H9 (cell line): ENCODE measurements at regions not wholly inside any gene's neighbourhood (a gene's known extent, or its start where the extent isn't known, plus 50 kb on each side); places are given as distances from the start of the nearest gene placed in this dataset.

Source experiments
- DNase-seq: peaks from one replicate; pipeline ENCODE4 v3.0.0-alpha.2; 2017
- H2AFZ ChIP-seq: one replicate; pipeline ENCODE4 v1.6.1; 2013; ENCODE audit warnings: mild to moderate bottlenecking, low read length, control low read depth, moderate library complexity
- H2AK5ac ChIP-seq: 2 replicates; pipeline ENCODE4 v1.6.1; 2013; ENCODE audit warnings: low read length, control low read depth, mixed read lengths; ENCODE audit not compliant: insufficient read length
- H2BK120ac ChIP-seq: one replicate; pipeline ENCODE4 v1.6.1; 2013; ENCODE audit warnings: low read depth, mild to moderate bottlenecking, low read length, control low read depth, inconsistent platforms; ENCODE audit not compliant: poor library complexity, severe bottlenecking
- H2BK12ac ChIP-seq: 2 replicates; pipeline ENCODE4 v1.6.1; 2013; ENCODE audit warnings: low read length, control low read depth, mixed read lengths, low read depth; ENCODE audit not compliant: insufficient read length
- H2BK15ac ChIP-seq: 2 replicates; pipeline ENCODE4 v1.6.1; 2013; ENCODE audit warnings: low read depth, low read length, control low read depth
- H2BK20ac ChIP-seq: one replicate; pipeline ENCODE4 v1.6.1; 2013; ENCODE audit warnings: low read depth, mild to moderate bottlenecking, low read length, control low read depth, inconsistent platforms; ENCODE audit not compliant: poor library complexity, severe bottlenecking
- H2BK5ac ChIP-seq: 2 replicates; pipeline ENCODE4 v1.6.1; 2013; ENCODE audit warnings: low read length, control low read depth, mixed read lengths; ENCODE audit not compliant: insufficient read length
- H3K14ac ChIP-seq: 2 replicates; pipeline ENCODE4 v1.6.1; 2013; ENCODE audit warnings: low read length, control low read depth; ENCODE audit not compliant: insufficient read depth
- H3K18ac ChIP-seq: 2 replicates; pipeline ENCODE4 v1.6.1; 2013; ENCODE audit warnings: low read depth, mild to moderate bottlenecking, mixed read lengths, low read length, control low read depth; ENCODE audit not compliant: insufficient read length
- H3K23ac ChIP-seq: 2 replicates; pipeline ENCODE4 v1.6.1; 2013; ENCODE audit warnings: low read length, control low read depth, mixed read lengths, low read depth; ENCODE audit not compliant: insufficient read length
- H3K23me2 ChIP-seq: 2 replicates; pipeline ENCODE4 v1.6.1; 2013; ENCODE audit warnings: low read depth, mild to moderate bottlenecking, mixed read lengths, low read length, control low read depth; ENCODE audit not compliant: insufficient read length, poor library complexity, severe bottlenecking
- H3K27ac ChIP-seq: 2 replicates; pipeline ENCODE4 v1.5.1; 2013; ENCODE audit warnings: low read length, control low read depth, mixed read lengths, low read depth; ENCODE audit not compliant: insufficient read length
- H3K27me3 ChIP-seq: 2 replicates; pipeline ENCODE4 v1.6.1; 2013; ENCODE audit warnings: low read length, control low read depth, inconsistent platforms; ENCODE audit not compliant: insufficient read depth
- H3K4ac ChIP-seq: 2 replicates; pipeline ENCODE4 v1.6.1; 2013; ENCODE audit warnings: low read depth, mild to moderate bottlenecking, control low read depth, inconsistent platforms, low read length, moderate library complexity
- H3K4me1 ChIP-seq: 2 replicates; pipeline ENCODE4 v1.6.1; 2013; ENCODE audit warnings: low read length, control low read depth, inconsistent platforms; ENCODE audit not compliant: insufficient read depth
- H3K4me2 ChIP-seq: 2 replicates; pipeline ENCODE4 v1.6.1; 2013; ENCODE audit warnings: low read length, control low read depth, mixed read lengths; ENCODE audit not compliant: insufficient read length, insufficient read depth
- H3K56ac ChIP-seq: 2 replicates; pipeline ENCODE4 v1.6.1; 2013; ENCODE audit warnings: low read depth, mild to moderate bottlenecking, mixed read lengths, low read length, control low read depth; ENCODE audit not compliant: insufficient read length
- H3K79me1 ChIP-seq: 2 replicates; pipeline ENCODE4 v1.6.1; 2013; ENCODE audit warnings: low read depth, mild to moderate bottlenecking, moderate library complexity, low read length, control low read depth, inconsistent platforms; ENCODE audit not compliant: insufficient read depth, poor library complexity, severe bottlenecking
- H3K79me2 ChIP-seq: 2 replicates; pipeline ENCODE4 v1.6.1; 2013; ENCODE audit warnings: low read length, control low read depth, inconsistent platforms; ENCODE audit not compliant: insufficient read depth
- H3K9ac ChIP-seq: 2 replicates; pipeline ENCODE4 v1.6.1; 2013; ENCODE audit warnings: low read length, control low read depth, mixed read lengths; ENCODE audit not compliant: insufficient read length; ENCODE audit errors: extremely low read depth
- H3K9me3 ChIP-seq: one replicate; pipeline ENCODE4 v1.6.1; 2013; ENCODE audit warnings: low read depth, low read length, inconsistent platforms; ENCODE audit not compliant: control insufficient read depth
- H3T11ph ChIP-seq: one replicate; pipeline ENCODE4 v1.6.1; 2013; ENCODE audit warnings: mild to moderate bottlenecking, low read length, control low read depth, inconsistent platforms
- H4K20me1 ChIP-seq: one replicate; pipeline ENCODE4 v1.6.1; 2013; ENCODE audit not compliant: control insufficient read depth, insufficient read length, insufficient read depth
- H4K5ac ChIP-seq: 2 replicates; pipeline ENCODE4 v1.6.1; 2013; ENCODE audit warnings: low read depth, mild to moderate bottlenecking, mixed read lengths, low read length, control low read depth; ENCODE audit not compliant: insufficient read length
- H4K8ac ChIP-seq: replicated peaks from 2 replicates; pipeline ENCODE4 v1.6.1; 2013; ENCODE audit warnings: low read length, control low read depth, mixed read lengths, low read depth; ENCODE audit not compliant: insufficient read length
- H4K91ac ChIP-seq: 2 replicates; pipeline ENCODE4 v1.6.1; 2013; ENCODE audit warnings: low read depth, mild to moderate bottlenecking, moderate library complexity, mixed read lengths, low read length, control low read depth; ENCODE audit not compliant: insufficient read length
- H3K27ac Mint-ChIP-seq, 3 experiments: 2 replicates in 2 of 3; 3 replicates in 1 of 3; pipeline ENCODE4 v1.8.0; 2020 to 2021; ENCODE audit warnings: mixed read lengths in 3 of 3, mild to moderate bottlenecking in 1 of 3, moderate library complexity in 1 of 3
- H3K27me3 Mint-ChIP-seq: 2 replicates; pipeline ENCODE4 v1.8.0; 2021; ENCODE audit warnings: low read depth, mild to moderate bottlenecking, moderate library complexity, mixed read lengths
- H3K36me3 Mint-ChIP-seq, 3 experiments: 2 replicates in 2 of 3; 3 replicates in 1 of 3; pipeline ENCODE4 v1.8.0; 2020 to 2021; ENCODE audit warnings: low read depth in 3 of 3, mixed read lengths in 3 of 3; ENCODE audit not compliant: insufficient read depth in 1 of 3
- H3K4me1 Mint-ChIP-seq, 2 experiments: 2 replicates each; pipeline ENCODE4 v1.8.0; 2020; ENCODE audit warnings: mixed read lengths in 2 of 2
- H3K4me3 Mint-ChIP-seq, 2 experiments: 2 replicates in 1 of 2; 3 replicates in 1 of 2; pipeline ENCODE4 v1.8.0; 2020 to 2021; ENCODE audit warnings: mild to moderate bottlenecking in 2 of 2, mixed read lengths in 2 of 2, moderate library complexity in 1 of 2
- H3K9me3 Mint-ChIP-seq, 2 experiments: 2 replicates in 1 of 2; 3 replicates in 1 of 2; pipeline ENCODE4 v1.8.0; 2020; ENCODE audit warnings: mild to moderate bottlenecking in 2 of 2, mixed read lengths in 2 of 2, moderate library complexity in 1 of 2
- WGBS: extraction: QIAGEN DNeasy Blood & Tissue Kit; methylation state at CpG from one replicate; pipeline ENCODE4 v1.1.7; 2013; ENCODE audit warnings: missing lambda C conversion rate, low lambda C conversion rate, mixed read lengths; ENCODE audit not compliant: insufficient read length; ENCODE audit errors: extremely low coverage; 5-methylcytosine and 5-hydroxymethylcytosine counted together
- TF ChIP-seq, protein P1 (sequence below): fragments of 200-600 bp; sonication (generic); conservative IDR thresholded peaks from 3 replicates; pipeline ENCODE4 v1.8.0; 2021; ENCODE audit warnings: antibody characterized with exemption, mild to moderate bottlenecking

- Histone ChIP-seq H2BK120ac (no peak overlapping the region), H2AK5ac (no peak overlapping the region), H4K8ac (no peak overlapping the region), H3K4ac (no peak overlapping the region), H3K56ac (no peak overlapping the region), H3T11ph (no peak overlapping the region), H4K5ac (no peak overlapping the region), H2AFZ (no peak overlapping the region), H3K79me2 (no peaks in the 10 kb centered on the region), H4K91ac (no peak overlapping the region), H3K79me1 (no peaks in the 10 kb centered on the region), H3K4me2 (no peak overlapping the region), H3K23ac (no peak overlapping the region), H3K27me3 (no peaks in the 10 kb centered on the region), H3K27ac (no peak overlapping the region), H3K18ac (no peak overlapping the region), H3K9me3 (no peaks in the 10 kb centered on the region), H4K20me1 (no peaks in the 10 kb centered on the region), H2BK20ac (no peak overlapping the region), H2BK12ac (no peak overlapping the region), H3K23me2 (no peaks in the 10 kb centered on the region), H2BK5ac (no peak overlapping the region), H3K4me1 (no peaks in the 10 kb centered on the region), H2BK15ac (no peak overlapping the region), H3K14ac (no peak overlapping the region), H3K9ac (no peak overlapping the region)
- Mint-ChIP-seq H3K27ac (no peak overlapping the region; a peak in 1 of 7 replicates), H3K27me3 (no peaks in the 10 kb centered on the region; the same call in 1 of the 2 replicates), H3K36me3 (no peaks in the 10 kb centered on the region), H3K9me3 (no peaks in the 10 kb centered on the region), H3K4me1 (peaks cover 2 to 3% of the 10 kb centered on the region in 2 experiments; a peak in 1 of 4 replicates), H3K4me3 (no peak overlapping the region)
- TF ChIP-seq, protein P1, sequence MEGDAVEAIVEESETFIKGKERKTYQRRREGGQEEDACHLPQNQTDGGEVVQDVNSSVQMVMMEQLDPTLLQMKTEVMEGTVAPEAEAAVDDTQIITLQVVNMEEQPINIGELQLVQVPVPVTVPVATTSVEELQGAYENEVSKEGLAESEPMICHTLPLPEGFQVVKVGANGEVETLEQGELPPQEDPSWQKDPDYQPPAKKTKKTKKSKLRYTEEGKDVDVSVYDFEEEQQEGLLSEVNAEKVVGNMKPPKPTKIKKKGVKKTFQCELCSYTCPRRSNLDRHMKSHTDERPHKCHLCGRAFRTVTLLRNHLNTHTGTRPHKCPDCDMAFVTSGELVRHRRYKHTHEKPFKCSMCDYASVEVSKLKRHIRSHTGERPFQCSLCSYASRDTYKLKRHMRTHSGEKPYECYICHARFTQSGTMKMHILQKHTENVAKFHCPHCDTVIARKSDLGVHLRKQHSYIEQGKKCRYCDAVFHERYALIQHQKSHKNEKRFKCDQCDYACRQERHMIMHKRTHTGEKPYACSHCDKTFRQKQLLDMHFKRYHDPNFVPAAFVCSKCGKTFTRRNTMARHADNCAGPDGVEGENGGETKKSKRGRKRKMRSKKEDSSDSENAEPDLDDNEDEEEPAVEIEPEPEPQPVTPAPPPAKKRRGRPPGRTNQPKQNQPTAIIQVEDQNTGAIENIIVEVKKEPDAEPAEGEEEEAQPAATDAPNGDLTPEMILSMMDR, result no peak
- DNase-seq, result no peak
- WGBS, result no CpG with 5 or more reads among the region's 11 CpGs
These were observed 335.1 kb downstream of the PREX1 start for GRCh38 chr20:48492715-48493070.
